ENCODE measurements at regions not wholly inside any gene's neighbourhood (a gene's known extent, or its start where the extent isn't known, plus 50 kb on each side); places are given as distances from the start of the nearest gene placed in this dataset.

DNA sequence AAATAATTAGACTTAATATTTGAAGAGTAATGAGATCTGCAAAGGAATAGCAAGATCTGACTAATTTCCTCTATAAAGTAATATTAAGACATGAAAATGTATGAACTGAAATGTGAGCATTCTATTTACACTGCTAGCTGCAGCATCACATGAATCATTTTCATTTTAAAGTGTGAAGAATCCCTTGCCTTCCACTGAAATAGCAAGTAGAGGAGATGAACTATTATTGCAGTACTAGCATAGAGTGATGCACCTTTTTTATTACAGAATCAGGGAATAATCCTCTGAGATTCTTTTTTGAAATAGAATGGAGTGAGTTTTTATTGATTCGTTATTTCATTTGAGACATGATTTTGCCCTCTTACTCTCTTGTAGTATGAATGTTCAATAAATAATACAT is 281.9 kb upstream of the NAV3 start:
- no peak for DNase-seq (ENCODE audit: low read depth)
- no peak overlapping the region for H3K4me3 ChIP-seq (ENCODE audit: control insufficient read depth, low read depth, low read length)
- TF ChIP-seq, protein P1, sequence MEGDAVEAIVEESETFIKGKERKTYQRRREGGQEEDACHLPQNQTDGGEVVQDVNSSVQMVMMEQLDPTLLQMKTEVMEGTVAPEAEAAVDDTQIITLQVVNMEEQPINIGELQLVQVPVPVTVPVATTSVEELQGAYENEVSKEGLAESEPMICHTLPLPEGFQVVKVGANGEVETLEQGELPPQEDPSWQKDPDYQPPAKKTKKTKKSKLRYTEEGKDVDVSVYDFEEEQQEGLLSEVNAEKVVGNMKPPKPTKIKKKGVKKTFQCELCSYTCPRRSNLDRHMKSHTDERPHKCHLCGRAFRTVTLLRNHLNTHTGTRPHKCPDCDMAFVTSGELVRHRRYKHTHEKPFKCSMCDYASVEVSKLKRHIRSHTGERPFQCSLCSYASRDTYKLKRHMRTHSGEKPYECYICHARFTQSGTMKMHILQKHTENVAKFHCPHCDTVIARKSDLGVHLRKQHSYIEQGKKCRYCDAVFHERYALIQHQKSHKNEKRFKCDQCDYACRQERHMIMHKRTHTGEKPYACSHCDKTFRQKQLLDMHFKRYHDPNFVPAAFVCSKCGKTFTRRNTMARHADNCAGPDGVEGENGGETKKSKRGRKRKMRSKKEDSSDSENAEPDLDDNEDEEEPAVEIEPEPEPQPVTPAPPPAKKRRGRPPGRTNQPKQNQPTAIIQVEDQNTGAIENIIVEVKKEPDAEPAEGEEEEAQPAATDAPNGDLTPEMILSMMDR (conservative IDR thresholded peaks at IDR 0.05; ENCODE audit: control insufficient read depth, insufficient read depth, low read depth, low read length), result no peak

DNA sequence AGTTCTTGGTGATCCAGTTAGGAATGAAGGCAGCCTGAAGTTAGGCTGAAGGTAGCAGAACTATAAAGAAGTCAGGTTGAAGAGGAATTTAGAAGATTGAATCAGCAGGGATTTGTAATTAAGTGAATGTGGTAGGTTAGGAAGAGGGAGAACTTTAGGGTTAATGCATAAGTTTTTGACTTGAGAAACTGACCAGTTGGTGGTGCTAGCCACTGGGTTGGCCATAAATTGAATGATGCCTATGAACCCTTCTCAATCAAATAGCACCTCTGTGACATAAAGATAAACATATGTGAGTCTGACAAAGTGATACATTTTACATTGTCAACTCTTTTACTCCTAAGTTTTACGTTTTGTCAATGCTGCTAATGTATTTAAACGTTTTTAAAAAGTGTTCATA is 290.6 kb upstream of the NAV3 start:
- no peak for DNase-seq (ENCODE audit: low read depth)
- TF ChIP-seq, protein P1 (conservative IDR thresholded peaks at IDR 0.05; ENCODE audit: control insufficient read depth, insufficient read depth, low read depth, low read length), result no peak
- H3K4me3 ChIP-seq (ENCODE audit: control insufficient read depth, low read depth, low read length), result no peak overlapping the region

DNA sequence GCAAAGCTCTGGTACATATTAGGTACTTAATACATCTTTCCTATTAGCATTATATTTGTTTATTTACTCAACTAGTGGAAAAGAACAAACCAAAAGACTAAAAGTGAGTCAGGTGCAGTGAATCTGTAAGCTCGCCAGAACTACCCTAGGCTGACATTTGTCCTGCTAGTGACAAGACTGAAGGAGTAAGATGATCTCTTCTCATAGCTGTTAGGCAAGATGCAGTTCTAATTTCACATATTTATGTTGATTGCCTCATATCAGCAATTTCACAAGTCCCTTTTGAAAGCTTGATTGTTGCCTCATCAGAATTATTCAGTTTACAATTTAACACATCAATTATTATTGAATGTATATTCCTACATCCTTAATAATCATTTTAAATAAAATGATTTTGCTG is 293.0 kb upstream of the NAV3 start:
- TF ChIP-seq, protein P1 (conservative IDR thresholded peaks at IDR 0.05; ENCODE audit: control insufficient read depth, insufficient read depth, low read depth, low read length), result no peak
- peak; percentile 57 for DNase-seq (ENCODE audit: low read depth)
- no peak overlapping the region for H3K4me3 ChIP-seq (ENCODE audit: control insufficient read depth, low read depth, low read length)

DNA sequence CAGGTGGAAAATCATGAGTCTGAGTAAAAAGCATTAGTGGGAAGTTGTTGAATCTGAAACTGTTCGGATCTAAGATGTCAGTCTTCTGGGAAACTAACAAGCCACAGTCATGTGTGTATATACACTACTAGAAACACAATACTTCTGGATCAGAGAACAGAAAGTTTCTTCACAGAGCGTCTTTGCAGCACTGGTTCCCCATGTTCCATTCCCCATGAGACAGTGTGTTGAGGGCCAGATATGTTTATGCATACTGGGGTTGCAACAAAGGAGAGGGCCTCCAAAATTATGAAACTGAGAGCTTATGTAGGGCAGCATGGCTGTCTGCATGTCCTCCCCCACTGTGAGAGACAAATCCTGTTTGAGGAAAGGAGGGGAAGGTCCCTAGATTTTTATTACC is 295.0 kb upstream of the NAV3 start:
- DNase-seq (ENCODE audit: low read depth), result no peak
- TF ChIP-seq, protein P1 (conservative IDR thresholded peaks at IDR 0.05; ENCODE audit: control insufficient read depth, insufficient read depth, low read depth, low read length), result no peak
- H3K4me3 ChIP-seq (ENCODE audit: control insufficient read depth, low read depth, low read length), result no peak overlapping the region

DNA sequence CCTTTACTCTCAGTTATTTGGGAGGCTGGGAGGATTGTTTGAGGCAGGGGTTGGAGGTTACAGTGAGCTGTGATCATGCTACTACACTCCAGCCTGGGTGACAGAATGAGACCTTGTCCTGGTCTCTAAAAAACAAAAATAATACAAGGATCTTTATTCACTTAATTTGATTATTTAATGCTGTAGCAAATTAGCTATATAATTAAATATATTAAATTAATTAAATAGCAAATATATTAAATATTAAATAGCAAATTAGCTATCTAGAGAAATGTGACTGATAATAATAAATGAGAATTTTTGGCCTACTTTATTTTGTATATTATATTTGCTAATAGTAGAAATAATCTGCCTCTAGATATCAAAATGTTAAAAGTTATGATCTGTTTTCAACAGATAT is 298.8 kb upstream of the NAV3 start:
- TF ChIP-seq, protein P1 (conservative IDR thresholded peaks at IDR 0.05; ENCODE audit: control insufficient read depth, insufficient read depth, low read depth, low read length), result no peak
- DNase-seq (ENCODE audit: low read depth), result no peak
- no peak overlapping the region for H3K4me3 ChIP-seq (ENCODE audit: control insufficient read depth, low read depth, low read length)

DNA sequence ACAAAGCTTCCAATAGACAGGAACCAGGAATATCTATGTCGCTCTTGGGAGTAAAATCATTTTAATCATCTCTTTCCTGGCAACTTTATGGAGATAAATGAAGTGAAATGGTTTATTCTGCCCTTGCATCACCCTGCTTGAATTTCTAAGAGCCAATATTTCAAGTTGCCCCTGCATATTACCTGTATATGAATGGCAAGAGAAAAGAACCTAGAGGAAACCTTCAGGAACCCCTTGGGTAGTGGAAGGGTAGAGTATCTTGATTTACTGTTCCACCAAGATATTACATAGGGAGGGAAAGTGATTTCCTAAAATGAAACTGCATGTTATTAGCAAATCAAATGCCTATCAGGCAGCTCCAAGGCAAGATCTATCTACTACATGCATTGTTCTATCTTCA is 308.4 kb upstream of the NAV3 start:
- DNase-seq (ENCODE audit: low read depth), result no peak
- TF ChIP-seq, protein P1 (conservative IDR thresholded peaks at IDR 0.05; ENCODE audit: control insufficient read depth, insufficient read depth, low read depth, low read length), result no peak
- no peak overlapping the region for H3K4me3 ChIP-seq (ENCODE audit: control insufficient read depth, low read depth, low read length)

DNA sequence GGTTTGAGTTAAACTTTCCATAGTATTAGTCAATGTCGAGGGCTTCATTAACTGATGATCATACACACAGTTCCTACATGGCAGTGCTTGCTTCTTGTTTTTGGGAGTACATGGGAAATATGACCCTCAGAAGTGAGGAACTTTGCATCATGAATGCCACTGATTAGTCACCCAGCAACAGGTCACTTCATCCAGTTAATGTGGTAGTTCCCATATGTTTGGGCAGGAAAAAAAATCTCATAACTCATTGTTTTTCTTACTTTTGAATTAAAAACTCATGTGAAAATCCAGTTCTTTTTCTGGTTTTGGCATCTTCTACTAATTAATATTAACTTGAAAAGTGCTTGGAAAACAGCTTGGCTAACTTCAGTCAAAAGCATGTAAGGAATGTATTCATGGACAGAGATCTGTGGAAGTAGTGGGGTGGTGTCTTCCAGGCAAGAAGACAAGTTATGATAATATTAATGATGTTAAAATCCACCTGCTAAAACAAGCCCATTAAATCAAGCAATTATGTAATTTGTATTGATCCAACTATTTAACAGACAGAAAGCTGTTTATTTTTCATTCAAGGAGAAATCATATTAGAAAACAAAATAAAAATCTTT is 309.1 kb upstream of the NAV3 start:
- TF ChIP-seq, protein P1 (conservative IDR thresholded peaks at IDR 0.05; ENCODE audit: control insufficient read depth, insufficient read depth, low read depth, low read length), result no peak
- DNase-seq (ENCODE audit: low read depth), result peak; percentile 76
- no peak overlapping the region for H3K4me3 ChIP-seq (ENCODE audit: control insufficient read depth, low read depth, low read length)
